GM23248 (cell line): ENCODE measurements at regions not wholly inside any gene's neighbourhood (a gene's known extent, or its start where the extent isn't known, plus 50 kb on each side); places are given as distances from the start of the nearest gene placed in this dataset.

Experiments
- EZH2 ChIP-seq: fragments of 200-600 bp; sonication (generic); IDR thresholded peaks from 2 replicates; pipeline ENCODE4 v1.6.1; 2018; ENCODE audit warnings: antibody characterized with exemption, mild to moderate bottlenecking; ENCODE audit not compliant: insufficient read depth, poor library complexity, severe bottlenecking
- EZH2phosphoT487 ChIP-seq: fragments of 200-600 bp; sonication (generic); IDR thresholded peaks from 2 replicates; pipeline ENCODE4 v1.6.1; 2018; ENCODE audit warnings: antibody characterized with exemption, moderate library complexity, mild to moderate bottlenecking, low read depth; ENCODE audit not compliant: insufficient read depth

DNA sequence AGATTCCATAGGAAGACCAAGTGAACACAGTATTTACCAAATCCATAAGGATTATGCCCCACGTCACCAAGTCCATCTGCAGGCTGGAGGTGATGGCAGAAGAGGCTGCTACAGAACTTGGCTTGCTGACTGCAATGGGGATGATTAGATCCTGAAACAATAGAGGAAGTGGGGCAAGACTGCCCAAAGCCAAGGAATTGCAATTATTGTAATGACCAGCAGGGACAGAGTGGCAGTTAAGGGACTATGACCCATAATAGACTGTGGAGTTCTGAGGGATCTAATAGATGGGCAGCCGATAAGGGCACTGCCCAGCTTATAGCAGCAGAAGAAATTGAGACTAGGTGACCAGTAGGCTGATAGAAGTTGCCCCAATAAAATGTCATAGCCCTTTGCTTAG, 108.4 kb downstream of the MINAR1 start:
- TF ChIP-seq EZH2 (no peak), EZH2phosphoT487 (no peak)
